ENCODE measurements at regions not wholly inside any gene's neighbourhood (a gene's known extent, or its start where the extent isn't known, plus 50 kb on each side); places are given as distances from the start of the nearest gene placed in this dataset.
"Not testable (repeated sequence)": the region's sequence is repeated elsewhere in the genome, so short reads cannot be mapped to it uniquely, and the experiment has no call there.

DNA sequence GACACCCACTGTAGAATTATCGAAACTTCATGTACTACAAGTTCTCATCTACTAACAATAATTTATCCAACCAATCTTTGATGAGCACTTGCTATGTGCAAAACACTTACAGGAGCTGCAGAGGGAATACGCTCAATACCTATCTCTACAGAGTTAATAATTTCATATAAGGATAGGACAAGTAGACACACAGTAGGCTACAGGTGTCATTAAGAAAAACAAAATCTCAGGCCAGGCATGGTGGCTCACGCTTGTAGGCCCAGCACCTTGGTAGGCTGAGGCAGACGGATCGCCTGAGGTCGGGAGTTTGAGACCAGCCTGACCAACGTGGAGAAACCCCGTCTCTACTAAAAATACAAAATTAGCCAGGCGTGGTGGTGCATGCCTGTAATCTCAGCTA, 91.3 kb upstream of the PLEKHM1 start:
- Mint-ChIP-seq H3K4me1 (peaks cover 68% of the 10 kb centered on the region), H3K27ac (no peak overlapping the region), H3K4me3 (no peak overlapping the region), H3K27me3 (no peaks in the 10 kb centered on the region), H3K9me3 (no peaks in the 10 kb centered on the region), H3K36me3 (peaks cover 11% of the 10 kb centered on the region)

DNA sequence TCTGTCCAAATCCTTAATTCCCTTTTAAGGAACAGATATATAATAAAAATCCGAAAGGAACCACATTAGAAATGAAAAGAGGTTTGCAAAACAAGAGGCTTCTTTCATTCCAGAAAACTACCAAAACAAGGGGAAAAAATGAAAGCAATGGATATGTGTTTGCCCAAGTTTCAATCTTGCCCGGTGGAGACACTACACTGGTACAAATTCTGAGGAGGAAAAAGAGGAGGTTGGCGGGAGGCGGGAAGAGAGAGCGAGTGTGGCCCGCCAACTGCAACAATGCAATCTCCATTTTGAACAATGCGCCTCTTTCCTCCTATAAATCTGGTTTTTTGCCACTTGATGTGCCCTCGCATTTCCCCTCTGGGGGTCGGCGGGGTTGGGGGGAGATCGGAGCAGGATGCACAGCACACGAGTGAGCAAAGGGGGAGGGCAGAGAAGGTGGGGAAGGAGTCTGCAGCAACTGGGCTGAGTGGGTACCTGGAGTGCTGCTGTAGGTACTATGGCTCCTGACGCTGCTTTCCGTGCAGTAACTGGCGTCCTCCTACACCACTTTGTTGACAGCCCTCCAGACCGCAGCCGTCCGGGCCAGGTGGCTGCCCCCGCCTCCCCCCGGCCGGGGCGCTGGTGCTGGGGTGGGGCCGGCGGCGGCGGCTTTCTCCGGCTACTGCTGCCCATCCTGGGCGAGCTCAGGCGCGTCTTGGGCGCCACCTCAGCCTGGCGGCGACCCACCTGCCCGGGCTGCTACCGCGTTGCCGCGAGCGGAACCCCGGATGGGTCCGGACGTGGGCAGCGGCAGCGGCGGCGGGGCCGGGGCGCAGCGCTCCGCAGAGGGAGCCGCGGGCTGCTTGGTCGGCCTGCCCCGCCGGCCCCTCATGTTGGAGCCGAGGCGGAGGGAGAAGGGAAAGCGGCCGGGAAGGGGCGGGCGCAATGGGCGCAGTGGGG, 93.8 kb upstream of the PLEKHM1 start:
- Mint-ChIP-seq H3K9me3 (no peaks in the 10 kb centered on the region), H3K4me3 (peak overlapping the region; percentile 90), H3K27ac (peak overlapping the region; percentile 94), H3K36me3 (peaks cover 9% of the 10 kb centered on the region), H3K4me1 (peaks cover 49% of the 10 kb centered on the region), H3K27me3 (no peaks in the 10 kb centered on the region)

DNA sequence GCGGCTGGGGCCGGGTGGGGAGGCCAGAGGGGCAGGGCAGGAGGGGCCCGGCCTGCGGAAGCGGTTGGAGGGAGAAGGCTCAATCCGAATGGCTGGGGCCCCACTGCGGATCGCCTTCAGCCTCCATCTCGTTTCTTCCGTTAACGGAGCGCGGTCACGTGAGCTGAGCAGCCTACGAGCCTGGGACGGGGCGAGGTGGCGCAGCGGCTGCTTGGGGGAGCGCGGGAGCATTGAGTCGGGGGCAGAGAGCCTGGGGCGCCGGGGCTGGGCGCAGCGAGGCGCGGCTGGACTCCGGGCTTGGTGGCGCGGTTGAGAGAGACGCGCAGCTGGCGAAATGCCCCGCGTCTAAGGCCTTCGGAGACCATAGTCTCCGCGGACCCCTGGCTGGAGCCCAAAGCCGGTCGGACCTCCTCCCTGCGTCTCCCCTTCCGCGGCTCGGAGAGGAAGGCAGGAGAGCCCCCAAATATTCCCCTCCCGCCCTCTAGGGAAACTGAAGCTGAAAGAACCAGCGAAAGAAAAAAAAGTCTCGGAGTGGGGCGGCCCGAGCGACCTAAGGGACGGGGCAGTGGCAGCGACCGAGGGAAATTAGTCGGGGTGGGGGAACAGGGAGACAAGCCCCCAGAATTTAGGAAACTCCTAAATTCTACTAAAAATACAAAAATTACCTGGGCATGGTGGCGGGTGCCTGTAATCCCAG, 94.7 kb upstream of the PLEKHM1 start:
- Mint-ChIP-seq H3K27ac (peak overlapping the region; percentile 90), H3K4me3 (peak overlapping the region; percentile 90), H3K4me1 (peaks cover 41% of the 10 kb centered on the region)
- not testable (repeated sequence) for H3K9me3 Mint-ChIP-seq, H3K27me3 Mint-ChIP-seq, H3K36me3 Mint-ChIP-seq

DNA sequence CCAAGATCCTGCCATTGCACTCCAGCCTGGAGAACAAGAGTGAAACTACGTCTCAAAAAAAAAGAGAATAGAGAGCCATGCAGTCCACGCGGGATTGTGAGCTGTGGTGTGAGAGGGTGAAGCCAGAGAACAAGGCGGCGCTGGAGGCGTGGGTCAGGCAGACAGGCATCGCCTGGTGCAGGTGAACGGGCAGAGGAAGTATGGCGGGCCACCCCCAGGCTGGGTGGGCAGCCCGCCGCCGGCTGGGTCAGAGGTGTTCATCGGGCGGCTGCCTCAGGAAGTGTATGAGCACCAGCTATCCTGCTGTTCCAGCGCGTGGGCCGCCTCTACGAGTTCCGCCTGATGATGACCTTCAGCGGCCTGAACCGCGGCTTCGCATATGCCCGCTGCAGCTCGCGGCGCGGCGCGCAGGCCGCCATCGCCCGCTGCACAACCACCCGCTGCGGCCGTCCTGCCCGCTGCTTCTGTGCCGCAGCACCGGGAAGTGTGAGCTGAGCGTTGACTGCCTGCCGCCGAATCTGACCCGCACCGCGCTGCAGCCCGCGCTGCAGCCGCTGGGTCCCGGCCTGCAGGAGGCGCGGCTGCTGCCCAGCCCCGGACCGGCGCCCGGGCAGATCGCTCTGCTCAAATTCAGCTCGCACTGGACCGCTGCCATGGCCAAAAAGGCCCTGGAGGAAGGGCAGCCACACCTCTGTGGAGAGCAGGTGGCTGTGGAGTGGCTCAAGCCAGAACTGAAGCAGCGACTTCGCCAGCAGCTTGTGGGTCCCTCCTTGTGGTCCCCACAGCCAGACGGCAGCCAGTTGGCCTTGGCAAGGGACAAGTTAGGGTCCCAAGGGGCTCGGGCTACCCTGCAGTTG, 95.5 kb upstream of the PLEKHM1 start:
- not testable (repeated sequence) for H3K36me3 Mint-ChIP-seq, H3K9me3 Mint-ChIP-seq, H3K27me3 Mint-ChIP-seq
- Mint-ChIP-seq H3K4me1 (peaks cover 35% of the 10 kb centered on the region), H3K4me3 (peak overlapping the region; percentile 90), H3K27ac (peak overlapping the region; percentile 87)

DNA sequence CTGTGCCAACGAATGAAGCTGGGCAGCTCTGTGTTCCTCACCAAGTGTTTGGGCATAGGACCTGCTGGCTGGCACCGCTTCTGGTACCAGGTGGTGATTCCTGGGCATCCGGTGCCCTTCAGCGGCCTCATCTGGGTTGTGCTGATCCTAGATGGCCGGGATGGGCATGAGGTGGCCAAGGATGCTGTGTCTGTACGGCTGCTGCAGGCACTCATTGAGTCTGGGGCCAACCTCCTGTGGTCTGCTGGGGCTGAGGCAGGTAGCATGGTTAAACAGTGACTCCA, 96.1 kb upstream of the PLEKHM1 start:
- H3K4me3 Mint-ChIP-seq, result peak overlapping the region; percentile 19

DNA sequence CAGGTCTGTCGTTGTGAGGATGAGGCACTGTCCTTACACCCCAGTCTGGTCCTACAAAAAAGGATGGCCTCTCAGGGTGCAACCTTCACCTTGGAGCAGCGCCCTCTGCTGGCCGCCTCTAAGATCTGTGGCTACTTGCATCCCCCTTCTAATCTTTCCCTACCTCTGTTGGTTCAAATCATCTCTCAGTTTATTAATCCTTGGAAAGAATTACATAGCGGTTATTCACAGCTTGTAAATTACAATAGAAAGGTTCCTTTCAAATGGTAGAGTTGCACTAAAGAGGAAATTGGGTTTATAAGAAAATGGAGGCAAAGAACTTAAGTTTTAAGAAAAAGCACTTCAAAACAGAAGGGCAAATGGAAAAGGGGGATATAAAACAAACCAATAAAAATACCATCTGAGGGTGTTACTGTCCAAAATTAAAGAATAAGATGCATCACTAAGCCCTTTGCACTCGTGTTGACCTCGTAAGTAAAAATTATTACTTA, 102.0 kb upstream of the PLEKHM1 start:
- not testable (repeated sequence) for H3K4me3 Mint-ChIP-seq, H3K27me3 Mint-ChIP-seq, H3K4me1 Mint-ChIP-seq, H3K9me3 Mint-ChIP-seq, H3K27ac Mint-ChIP-seq, H3K36me3 Mint-ChIP-seq

More for the DNA sequence above, 96.1 kb upstream of the PLEKHM1 start:
- not testable (repeated sequence) for H3K27me3 Mint-ChIP-seq, H3K27ac Mint-ChIP-seq, H3K9me3 Mint-ChIP-seq, H3K36me3 Mint-ChIP-seq
- peaks cover 32% of the 10 kb centered on the region for H3K4me1 Mint-ChIP-seq

DNA sequence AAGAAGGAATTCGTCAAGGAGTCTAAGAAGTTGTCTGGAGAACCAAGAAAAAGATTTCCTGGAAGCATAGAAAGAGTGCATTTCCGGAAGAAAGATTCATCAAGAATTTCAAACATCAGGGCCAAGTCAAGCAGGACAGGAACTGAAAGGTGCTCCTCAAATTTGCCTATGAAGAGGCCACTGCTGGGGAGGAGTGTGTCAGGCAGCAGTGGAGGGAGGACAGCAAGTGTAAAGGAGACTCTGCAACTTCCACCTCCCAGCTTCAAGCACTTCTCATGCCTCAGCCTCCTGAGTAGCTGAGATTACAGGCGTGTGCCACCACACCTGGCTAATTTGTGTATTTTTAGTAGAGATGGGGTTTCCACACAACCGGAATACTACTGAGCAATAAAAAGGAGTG, 105.8 kb upstream of the PLEKHM1 start:
- H3K4me1 Mint-ChIP-seq, H3K36me3 Mint-ChIP-seq, H3K4me3 Mint-ChIP-seq, H3K27ac Mint-ChIP-seq, H3K27me3 Mint-ChIP-seq, H3K9me3 Mint-ChIP-seq: not testable (repeated sequence)

DNA sequence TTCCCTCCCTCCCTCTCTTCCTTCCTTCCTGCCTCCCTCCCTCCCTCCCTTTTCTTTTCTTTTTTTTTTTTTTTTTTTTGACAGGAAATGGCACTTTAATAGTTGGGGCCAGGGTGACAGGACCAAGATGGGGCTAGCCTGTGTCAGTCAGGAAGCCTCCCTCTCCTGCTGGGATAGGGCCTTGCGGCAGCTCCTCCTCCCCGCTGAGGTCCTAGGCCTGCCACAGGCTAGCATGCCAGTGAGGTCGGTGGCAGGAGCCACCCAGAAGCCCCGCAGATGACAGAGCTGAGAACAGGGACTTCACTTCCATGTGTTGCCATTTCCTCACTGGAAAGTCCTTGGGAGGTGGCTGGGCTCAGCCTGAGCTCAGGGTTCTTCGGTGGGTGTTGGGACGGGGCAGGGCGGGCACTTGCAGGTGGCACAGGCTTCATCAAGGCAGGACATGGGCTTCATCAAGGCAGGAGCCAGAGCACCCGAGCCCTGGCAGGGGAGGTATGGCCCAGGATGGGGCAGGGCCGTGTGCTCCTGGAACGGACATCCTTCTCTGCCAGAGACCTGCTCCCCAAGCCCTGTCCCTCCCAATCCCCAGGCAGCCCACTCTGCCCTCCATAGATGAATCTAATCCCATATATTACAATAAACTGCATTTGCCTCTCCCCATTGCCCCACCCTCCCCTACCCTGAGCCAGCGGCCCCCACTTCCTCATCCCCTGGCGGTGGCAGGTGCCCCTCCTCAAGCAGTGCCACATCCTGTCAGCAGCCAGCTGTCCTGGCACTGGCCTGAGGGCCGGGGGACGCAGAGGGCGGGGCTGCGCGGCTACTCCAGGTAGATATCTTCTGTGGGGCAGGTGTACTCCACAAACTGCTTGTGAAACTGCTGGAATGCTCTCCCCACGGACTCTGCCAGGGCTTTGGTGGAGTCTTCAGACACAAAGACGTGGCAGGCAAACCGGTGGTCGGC, 109.8 kb upstream of the PLEKHM1 start:
- not testable (repeated sequence) for H3K27ac Mint-ChIP-seq, H3K9me3 Mint-ChIP-seq, H3K4me1 Mint-ChIP-seq, H3K36me3 Mint-ChIP-seq, H3K27me3 Mint-ChIP-seq, H3K4me3 Mint-ChIP-seq

DNA sequence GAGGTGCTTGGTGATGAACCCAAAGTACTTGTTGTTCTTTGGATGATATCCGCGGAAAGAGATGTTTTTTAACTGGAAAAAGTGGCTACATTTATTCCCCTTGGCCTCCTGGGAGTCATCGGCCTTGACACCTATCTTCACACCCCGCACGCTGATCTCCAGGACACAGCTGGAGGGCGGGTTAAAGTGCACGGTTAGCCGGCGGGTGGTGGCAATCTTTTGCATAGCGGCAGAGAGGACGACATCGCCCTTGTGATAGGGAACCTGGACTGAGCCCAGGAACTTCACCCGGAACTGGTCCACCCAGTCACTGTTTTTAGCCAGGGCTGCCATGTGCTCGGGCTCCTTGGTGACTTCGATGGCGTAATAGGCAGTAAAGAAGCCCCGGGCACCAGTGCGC, 110.5 kb upstream of the PLEKHM1 start:
- H3K4me3 Mint-ChIP-seq, H3K27me3 Mint-ChIP-seq, H3K4me1 Mint-ChIP-seq, H3K36me3 Mint-ChIP-seq, H3K27ac Mint-ChIP-seq, H3K9me3 Mint-ChIP-seq: not testable (repeated sequence)

DNA sequence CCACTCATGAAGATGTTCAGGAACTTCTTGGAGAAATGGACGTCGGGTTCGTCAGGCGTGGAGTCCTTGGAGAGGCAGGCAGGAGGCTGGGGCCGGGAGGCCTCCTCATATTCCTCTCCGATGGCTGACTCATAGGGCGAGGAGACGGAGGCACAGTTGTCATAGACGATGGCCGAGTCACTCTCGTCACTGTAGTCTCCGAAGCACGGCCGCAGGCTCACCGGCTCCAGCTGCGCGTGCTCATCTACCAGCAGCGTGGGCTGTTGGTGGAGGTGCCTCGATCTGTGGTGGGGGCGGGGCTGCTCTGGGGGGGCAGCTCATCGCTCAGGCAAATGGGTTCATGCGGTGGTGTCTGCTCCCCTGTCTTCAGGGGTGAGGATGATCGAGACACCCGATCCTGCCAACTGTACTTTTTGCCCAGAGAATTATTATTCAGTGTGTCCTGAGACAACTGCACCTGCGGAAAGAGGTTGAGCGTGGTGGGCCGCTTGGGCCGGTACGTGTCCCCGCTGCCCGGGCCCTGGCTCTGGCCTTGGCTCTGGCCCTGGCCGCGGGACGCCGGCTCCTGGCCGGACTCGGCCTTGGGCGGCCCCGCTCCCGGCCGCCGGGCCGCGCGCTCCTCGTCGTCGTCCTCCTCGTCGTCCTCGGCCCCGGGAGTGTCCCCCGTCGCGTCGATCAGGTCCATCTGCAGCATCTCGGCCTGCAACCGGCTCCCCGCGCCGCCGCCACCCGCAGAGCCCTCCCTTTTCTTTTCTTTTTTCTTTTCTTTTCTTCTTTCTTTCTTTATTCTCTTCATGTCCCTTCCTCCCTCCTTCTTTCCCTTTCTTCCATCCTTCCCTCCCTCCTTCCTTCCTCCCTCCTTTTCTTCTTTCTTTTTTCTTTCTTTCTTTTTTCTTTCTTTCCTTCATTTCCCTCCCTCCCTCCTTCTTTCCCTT, 111.4 kb upstream of the PLEKHM1 start:
- not testable (repeated sequence) for H3K4me3 Mint-ChIP-seq, H3K27ac Mint-ChIP-seq, H3K27me3 Mint-ChIP-seq, H3K9me3 Mint-ChIP-seq, H3K4me1 Mint-ChIP-seq, H3K36me3 Mint-ChIP-seq

DNA sequence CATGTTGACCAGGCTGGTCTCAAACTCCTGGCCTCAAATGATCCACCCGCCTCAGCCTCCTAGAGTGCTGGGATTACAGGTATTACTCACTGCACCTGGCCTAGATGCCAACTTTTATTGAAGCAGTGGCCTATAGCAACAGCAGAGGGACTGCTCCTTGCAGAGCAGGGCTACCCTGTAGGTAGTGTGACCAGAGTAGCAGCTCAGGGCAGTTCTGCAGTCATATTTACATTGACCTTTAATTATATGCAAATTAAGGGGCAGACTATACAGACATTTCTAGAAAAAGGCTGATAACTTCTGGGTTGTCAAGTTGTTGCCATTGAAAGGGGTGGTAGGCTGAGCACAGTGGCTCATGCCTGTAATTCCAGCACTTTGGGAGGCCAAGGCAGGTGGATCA, 115.2 kb upstream of the PLEKHM1 start:
- not testable (repeated sequence) for H3K36me3 Mint-ChIP-seq, H3K9me3 Mint-ChIP-seq, H3K4me3 Mint-ChIP-seq, H3K4me1 Mint-ChIP-seq, H3K27ac Mint-ChIP-seq, H3K27me3 Mint-ChIP-seq

DNA sequence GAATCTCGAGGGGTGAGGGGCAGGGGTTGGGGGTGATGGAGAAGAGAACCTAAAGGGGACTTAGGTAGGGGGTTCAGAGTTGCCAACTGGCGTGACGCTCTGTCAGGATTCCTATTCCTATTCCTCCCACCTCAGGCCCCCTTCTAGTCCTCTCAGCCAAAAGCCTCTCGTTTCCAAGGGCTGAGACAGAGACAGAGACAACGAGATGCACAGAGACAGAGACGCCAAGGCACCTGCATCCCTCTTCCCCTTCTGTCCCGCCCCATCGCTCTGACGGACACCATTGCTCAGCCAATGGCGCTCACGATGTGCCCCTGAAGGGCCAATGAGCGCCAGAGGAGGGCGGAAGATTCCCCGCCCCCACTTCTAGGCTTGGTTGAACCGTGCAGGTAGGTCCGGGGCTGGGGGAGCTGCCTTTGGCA, 129.5 kb upstream of the PLEKHM1 start:
- H3K36me3 Mint-ChIP-seq, H3K27me3 Mint-ChIP-seq, H3K9me3 Mint-ChIP-seq: not testable (repeated sequence)
- Mint-ChIP-seq H3K4me3 (peak overlapping the region; percentile 92), H3K27ac (peak overlapping the region; percentile 79), H3K4me1 (peaks cover 14% of the 10 kb centered on the region)

DNA sequence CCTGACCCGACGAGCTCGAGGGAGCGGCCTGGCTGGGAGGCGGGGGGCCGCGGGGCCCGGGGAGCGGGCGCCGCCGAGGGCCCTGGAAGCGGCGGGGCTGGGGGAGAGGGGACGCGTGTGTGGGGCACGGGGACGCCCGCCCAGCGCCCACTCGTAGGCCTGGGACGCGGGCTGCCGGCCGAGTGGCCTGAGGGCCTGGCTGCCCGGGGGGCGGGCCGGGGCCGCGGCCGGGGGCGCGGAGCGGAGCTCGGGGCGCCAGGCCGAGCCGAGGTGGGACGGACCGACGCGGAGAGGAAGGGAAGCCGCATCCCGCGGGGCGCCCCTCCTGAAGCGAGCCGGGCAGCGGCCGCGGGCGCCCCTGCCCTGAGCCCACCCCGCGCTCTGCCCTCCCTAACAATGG, 129.9 kb upstream of the PLEKHM1 start:
- H3K4me1 Mint-ChIP-seq, result peaks cover 14% of the 10 kb centered on the region
- not testable (repeated sequence) for H3K27me3 Mint-ChIP-seq, H3K36me3 Mint-ChIP-seq, H3K27ac Mint-ChIP-seq, H3K9me3 Mint-ChIP-seq
- peak overlapping the region; percentile 92 for H3K4me3 Mint-ChIP-seq

DNA sequence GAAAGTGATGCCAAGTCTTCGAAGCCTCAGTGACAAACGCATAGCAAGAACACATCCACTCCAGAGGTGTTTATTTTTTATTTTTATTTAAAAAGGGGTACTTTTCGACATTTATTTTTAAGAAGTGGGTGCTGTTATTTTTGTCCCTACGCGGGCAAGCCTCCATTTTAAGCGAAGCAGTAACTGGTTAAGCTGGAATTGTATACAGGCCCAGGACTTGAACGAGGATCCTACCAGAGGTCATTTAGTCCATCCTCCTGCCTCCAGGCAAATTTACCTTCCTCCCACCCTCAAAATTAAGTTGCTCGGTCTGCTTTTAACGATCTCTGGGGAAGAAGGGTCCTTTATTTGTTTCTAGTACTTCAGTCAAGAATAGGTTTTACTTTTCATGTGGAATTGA, 130.6 kb upstream of the PLEKHM1 start:
- peak overlapping the region; percentile 26 for H3K4me3 Mint-ChIP-seq
- not testable (repeated sequence) for H3K36me3 Mint-ChIP-seq, H3K27ac Mint-ChIP-seq, H3K27me3 Mint-ChIP-seq, H3K9me3 Mint-ChIP-seq
- H3K4me1 Mint-ChIP-seq, result peaks cover 14% of the 10 kb centered on the region

Measured in activated naive CD4-positive, alpha-beta T cell treated with anti-CD3 and anti-CD28 coated beads, Interleukin-2, amount 50 U/mL, for 24 hours (primary cell).